ENCODE measurements at regions not wholly inside any gene's neighbourhood (a gene's known extent, or its start where the extent isn't known, plus 50 kb on each side); places are given as distances from the start of the nearest gene placed in this dataset.

GRCh38 chr12:100721169-100721568 lies 73.4 kb upstream of the ANO4 start:
- TF ChIP-seq MCM3 (IDR thresholded peaks at IDR 0.05), result no peak
- no peak for TF ChIP-seq CTCF (IDR thresholded peaks at IDR 0.05 in 2 of 3, conservative IDR thresholded peaks at IDR 0.05 in 1 of 3; ENCODE audit: insufficient read depth in 2 of 3, low read depth in 1 of 3, low read length in 3 of 3)
- TF ChIP-seq HDAC1 (IDR thresholded peaks at IDR 0.05), result no peak
- no peak for TF ChIP-seq FOXP4 (CRISPR knock-in tag; IDR thresholded peaks at IDR 0.05; ENCODE audit: borderline replicate concordance)
- no peak for TF ChIP-seq CREB1 (IDR thresholded peaks at IDR 0.05)
- no peak for TF ChIP-seq CREB1 (CRISPR knock-in tag; IDR thresholded peaks at IDR 0.05)
- no peak for TF ChIP-seq YY1 (IDR thresholded peaks at IDR 0.05; ENCODE audit: borderline replicate concordance in 1 of 3, control insufficient read depth in 1 of 3, extremely low read depth in 1 of 3, insufficient read depth in 3 of 3, insufficient read length in 1 of 3, insufficient replicate concordance in 2 of 3, low read depth in 1 of 3, low read length in 2 of 3)
- TF ChIP-seq PHF8 (IDR thresholded peaks at IDR 0.05; ENCODE audit: borderline replicate concordance, low read length), result no peak
- TF ChIP-seq NFYB (IDR thresholded peaks at IDR 0.05; ENCODE audit: extremely low read depth, insufficient read length), result no peak

All from K562 (cell line).